GM23248 (cell line): ENCODE measurements at regions not wholly inside any gene's neighbourhood (a gene's known extent, or its start where the extent isn't known, plus 50 kb on each side); places are given as distances from the start of the nearest gene placed in this dataset.

Experiments
- EZH2 ChIP-seq: fragments of 200-600 bp; sonication (generic); IDR thresholded peaks from 2 replicates; pipeline ENCODE4 v1.6.1; 2018; ENCODE audit warnings: antibody characterized with exemption, mild to moderate bottlenecking; ENCODE audit not compliant: insufficient read depth, poor library complexity, severe bottlenecking
- EZH2phosphoT487 ChIP-seq: fragments of 200-600 bp; sonication (generic); IDR thresholded peaks from 2 replicates; pipeline ENCODE4 v1.6.1; 2018; ENCODE audit warnings: antibody characterized with exemption, moderate library complexity, mild to moderate bottlenecking, low read depth; ENCODE audit not compliant: insufficient read depth

DNA sequence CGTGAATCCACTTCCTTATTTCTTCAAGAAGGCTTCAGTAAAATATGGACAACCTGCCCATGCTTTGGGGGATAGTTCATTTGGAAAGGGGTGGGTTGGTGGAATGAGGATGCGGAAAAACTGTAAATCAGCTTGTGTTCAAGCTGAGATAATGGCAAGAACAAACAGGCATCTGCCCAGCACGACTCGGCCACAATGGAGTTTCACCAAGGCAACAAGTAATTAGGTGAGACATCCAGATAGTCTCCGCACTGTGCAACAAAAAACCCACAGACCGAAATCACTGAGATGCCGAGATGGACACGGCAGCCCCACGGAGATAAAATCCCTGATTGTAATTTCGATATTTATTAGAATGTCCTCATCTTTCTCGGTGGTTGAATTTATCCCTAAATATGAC is 455.2 kb downstream of the AJAP1 start:
- TF ChIP-seq EZH2, result no peak
- TF ChIP-seq EZH2phosphoT487, result no peak
